ENCODE measurements at regions not wholly inside any gene's neighbourhood (a gene's known extent, or its start where the extent isn't known, plus 50 kb on each side); places are given as distances from the start of the nearest gene placed in this dataset.
"Not testable (repeated sequence)": the region's sequence is repeated elsewhere in the genome, so short reads cannot be mapped to it uniquely, and the experiment has no call there.

GRCh38 chr11:69572861-69573260 is 68.1 kb upstream of the CCND1 start:
- no peak for DNase-seq

GRCh38 chr11:69573761-69574607 is 67.0 kb upstream of the CCND1 start:
- no peak for DNase-seq

GRCh38 chr11:69574608-69575255 is 66.2 kb upstream of the CCND1 start:
- no peak for DNase-seq

GRCh38 chr11:69575296-69576068 is 65.5 kb upstream of the CCND1 start:
- no peak for DNase-seq

GRCh38 chr11:69576069-69576782 is 64.7 kb upstream of the CCND1 start:
- DNase-seq: no peak

- DNase-seq: no peak
Measured at GRCh38 chr11:69578167-69578566, 62.8 kb upstream of the CCND1 start.

GRCh38 chr11:69580529-69580928 is 60.4 kb upstream of the CCND1 start:
- DNase-seq: no peak

GRCh38 chr11:69582756-69583467 is 58.0 kb upstream of the CCND1 start:
- DNase-seq: no peak

- no peak for DNase-seq
Measured at GRCh38 chr11:69584160-69584559, 56.8 kb upstream of the CCND1 start.

GRCh38 chr11:69585385-69585784 is 55.6 kb upstream of the CCND1 start:
- no peak for DNase-seq

- no peak for DNase-seq
Measured at GRCh38 chr11:69587454-69588090, 53.4 kb upstream of the CCND1 start.

- no peak for DNase-seq
Measured at GRCh38 chr11:69588270-69588669, 52.7 kb upstream of the CCND1 start.

- DNase-seq: not testable (repeated sequence)
Measured at GRCh38 chr11:69590088-69590487, 50.9 kb upstream of the CCND1 start.
